HEK293T (cell line): ENCODE measurements at regions not wholly inside any gene's neighbourhood (a gene's known extent, or its start where the extent isn't known, plus 50 kb on each side); places are given as distances from the start of the nearest gene placed in this dataset.
"Not testable (repeated sequence)": the region's sequence is repeated elsewhere in the genome, so short reads cannot be mapped to it uniquely, and the experiment has no call there.

Source experiments
- CTCF ChIA-PET: fragments of 350-600 bp; formaldehyde crosslinking; extraction: SDS; loops from one replicate; lab custom pipeline; 2021; ENCODE audit warnings: antibody characterized with exemption, inconsistent platforms; lab: Yijun Ruan, JAX
- POLR2A ChIA-PET: fragments of 350-600 bp; formaldehyde crosslinking; extraction: SDS; loops from one replicate; lab custom pipeline; 2020; ENCODE audit warnings: antibody characterized with exemption, inconsistent platforms; lab: Yijun Ruan, JAX
- DNase-seq: peaks from one replicate; pipeline ENCODE4 v3.0.0; 2012; ENCODE audit warnings: mixed read lengths; ENCODE audit errors: extremely low spot score
- ARNT ChIP-seq: fragments of 450-650 bp; IDR thresholded peaks from 2 replicates; pipeline ENCODE4 v1.6.1; 2017; ENCODE audit warnings: mild to moderate bottlenecking
- BHLHE40 ChIP-seq: fragments of 450-650 bp; IDR thresholded peaks from 2 replicates; pipeline ENCODE4 v1.6.1; 2016; ENCODE audit warnings: mild to moderate bottlenecking, moderate library complexity, borderline replicate concordance
- CTBP1 ChIP-seq: fragments of 450-650 bp; IDR thresholded peaks from 2 replicates; pipeline ENCODE4 v1.6.1; 2016; ENCODE audit warnings: borderline replicate concordance
- ELF4 ChIP-seq: fragments of 450-650 bp; IDR thresholded peaks from 2 replicates; pipeline ENCODE4 v1.6.1; 2017; ENCODE audit warnings: antibody characterized with exemption
- FOXA1 ChIP-seq: fragments of 450-650 bp; IDR thresholded peaks from 2 replicates; pipeline ENCODE4 v1.6.1; 2016; ENCODE audit warnings: mild to moderate bottlenecking
- FOXK2 ChIP-seq: fragments of 450-650 bp; IDR thresholded peaks from 2 replicates; pipeline ENCODE4 v1.6.1; 2016; ENCODE audit warnings: mild to moderate bottlenecking
- FOXM1 ChIP-seq: fragments of 450-650 bp; IDR thresholded peaks from 2 replicates; pipeline ENCODE4 v1.6.1; 2017; ENCODE audit warnings: mild to moderate bottlenecking, borderline replicate concordance
- HDGF ChIP-seq: fragments of 450-650 bp; IDR thresholded peaks from 2 replicates; pipeline ENCODE4 v1.6.1; 2017; ENCODE audit warnings: antibody characterized with exemption, borderline replicate concordance
- L3MBTL2 ChIP-seq: fragments of 450-650 bp; conservative IDR thresholded peaks from 2 replicates; pipeline ENCODE4 v1.6.1; 2016; ENCODE audit warnings: mild to moderate bottlenecking
- LEF1 ChIP-seq: fragments of 450-650 bp; IDR thresholded peaks from 2 replicates; pipeline ENCODE4 v1.6.1; 2017; ENCODE audit warnings: mild to moderate bottlenecking, borderline replicate concordance
- NFRKB ChIP-seq: fragments of 450-650 bp; IDR thresholded peaks from 2 replicates; pipeline ENCODE4 v1.6.1; 2016; ENCODE audit warnings: mild to moderate bottlenecking, moderate library complexity
- SP1 ChIP-seq: fragments of 450-650 bp; IDR thresholded peaks from 2 replicates; pipeline ENCODE4 v1.6.1; 2017
- SUZ12 ChIP-seq: fragments of 450-650 bp; IDR thresholded peaks from 2 replicates; pipeline ENCODE4 v1.6.1; 2016; ENCODE audit warnings: mild to moderate bottlenecking
- TARDBP ChIP-seq: fragments of 450-650 bp; IDR thresholded peaks from 2 replicates; pipeline ENCODE4 v1.6.1; 2016
- ZNF384 ChIP-seq: fragments of 450-650 bp; IDR thresholded peaks from 2 replicates; pipeline ENCODE4 v1.6.1; 2016
- TF ChIP-seq, protein P1 (sequence below): fragments of 450-650 bp; IDR thresholded peaks from 2 replicates; pipeline ENCODE4 v1.6.1; 2016

GRCh38 chr3:87548271-87548670 is 271.9 kb upstream of the POU1F1 start:
- TF ChIP-seq LEF1 (no peak), ELF4 (no peak), CTBP1 (no peak), BHLHE40 (no peak), SUZ12 (no peak), SP1 (no peak), NFRKB (no peak), L3MBTL2 (no peak), FOXA1 (no peak), FOXK2 (no peak), HDGF (no peak), TARDBP (no peak)
- TF ChIP-seq, protein P1, sequence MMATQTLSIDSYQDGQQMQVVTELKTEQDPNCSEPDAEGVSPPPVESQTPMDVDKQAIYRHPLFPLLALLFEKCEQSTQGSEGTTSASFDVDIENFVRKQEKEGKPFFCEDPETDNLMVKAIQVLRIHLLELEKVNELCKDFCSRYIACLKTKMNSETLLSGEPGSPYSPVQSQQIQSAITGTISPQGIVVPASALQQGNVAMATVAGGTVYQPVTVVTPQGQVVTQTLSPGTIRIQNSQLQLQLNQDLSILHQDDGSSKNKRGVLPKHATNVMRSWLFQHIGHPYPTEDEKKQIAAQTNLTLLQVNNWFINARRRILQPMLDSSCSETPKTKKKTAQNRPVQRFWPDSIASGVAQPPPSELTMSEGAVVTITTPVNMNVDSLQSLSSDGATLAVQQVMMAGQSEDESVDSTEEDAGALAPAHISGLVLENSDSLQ = no peak
- POLR2A ChIA-PET = no interaction called here
- no peak for DNase-seq
- CTCF ChIA-PET = no interaction called here

GRCh38 chr3:87546216-87546615 is 269.8 kb upstream of the POU1F1 start:
- no peak for TF ChIP-seq BHLHE40
- no peak for TF ChIP-seq ZNF384
- TF ChIP-seq FOXM1 = no peak
- no peak for TF ChIP-seq FOXA1
- POLR2A ChIA-PET = no interaction called here
- DNase-seq = no peak
- CTCF ChIA-PET = no interaction called here

- CTCF ChIA-PET, POLR2A ChIA-PET, DNase-seq: not testable (repeated sequence)
Observed at GRCh38 chr3:87543408-87543807, 267.0 kb upstream of the POU1F1 start.

DNA sequence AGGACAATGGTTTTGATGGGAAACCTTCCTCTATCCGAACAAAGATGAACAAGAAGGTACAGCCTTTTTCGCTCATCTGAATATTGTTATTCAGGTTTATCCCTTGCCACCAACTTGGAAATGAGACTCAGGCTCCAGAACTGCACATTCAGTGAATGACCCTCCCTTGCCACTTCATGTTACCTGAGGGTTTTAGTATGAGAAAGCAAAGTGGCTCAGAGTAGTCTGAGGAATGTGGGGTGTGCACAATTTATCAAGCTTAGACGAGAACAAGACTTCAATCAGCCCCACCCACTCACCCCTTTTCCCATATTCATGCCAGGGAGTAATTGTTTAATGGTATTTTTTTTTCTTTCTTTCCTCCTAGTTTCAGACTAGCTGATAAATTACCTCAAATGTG is 265.3 kb upstream of the POU1F1 start:
- TF ChIP-seq FOXM1 (no peak), SUZ12 (no peak), FOXA1 (no peak), FOXK2 (no peak), CTBP1 (no peak), LEF1 (no peak), TARDBP (no peak), L3MBTL2 (no peak), SP1 (no peak), BHLHE40 (no peak), NFRKB (no peak), ZNF384 (no peak), HDGF (no peak), ARNT (no peak), ELF4 (no peak)
- TF ChIP-seq, protein P1 = no peak
- no peak for DNase-seq
- ChIA-PET POLR2A (no interaction called here), CTCF (no interaction called here)

DNA sequence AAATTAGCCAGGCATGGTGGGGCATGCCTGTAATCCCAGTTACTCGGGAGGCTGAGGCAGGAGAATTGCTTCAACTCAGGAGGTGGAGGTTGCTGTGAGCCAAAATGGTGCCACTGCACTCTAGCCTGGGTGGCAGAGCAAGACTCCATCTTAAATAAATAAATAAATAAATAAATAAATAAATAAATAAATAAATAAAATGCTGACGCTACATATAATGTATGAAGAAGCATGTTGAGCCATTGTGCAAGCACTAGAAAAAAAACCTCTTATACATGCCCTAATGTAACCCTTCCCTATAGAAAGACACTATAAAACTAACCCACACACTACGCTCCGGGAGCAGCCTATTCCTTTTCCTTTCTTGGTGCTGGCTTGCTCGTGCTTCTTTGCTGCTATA is 262.3 kb upstream of the POU1F1 start:
- CTCF ChIA-PET, POLR2A ChIA-PET, DNase-seq: not testable (repeated sequence)

DNA sequence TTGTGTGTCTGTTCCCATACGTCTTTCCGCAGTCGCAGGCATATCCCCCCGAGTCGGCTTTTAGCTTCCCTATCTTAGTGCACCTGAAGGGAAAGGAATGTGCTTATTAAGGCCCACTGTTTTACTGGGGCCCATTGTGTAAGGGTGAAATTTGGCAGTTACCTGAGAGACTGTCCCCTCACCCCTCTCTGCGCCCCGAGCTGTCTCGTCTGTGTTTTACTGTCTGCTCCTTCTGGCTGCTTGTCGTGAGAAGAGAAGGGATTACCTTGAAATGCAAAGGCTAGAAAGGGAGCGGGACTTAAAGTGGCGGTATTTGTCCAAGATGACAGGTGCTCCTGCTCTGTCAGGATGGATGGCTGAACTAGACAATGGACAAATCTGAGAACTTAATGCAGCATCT is 233.0 kb upstream of the POU1F1 start:
- ChIA-PET CTCF (no interaction called here), POLR2A (no interaction called here)
- no peak for DNase-seq
- TF ChIP-seq ELF4 (no peak), LEF1 (no peak), FOXA1 (no peak), L3MBTL2 (no peak), TARDBP (no peak), ZNF384 (no peak), BHLHE40 (no peak)

DNA sequence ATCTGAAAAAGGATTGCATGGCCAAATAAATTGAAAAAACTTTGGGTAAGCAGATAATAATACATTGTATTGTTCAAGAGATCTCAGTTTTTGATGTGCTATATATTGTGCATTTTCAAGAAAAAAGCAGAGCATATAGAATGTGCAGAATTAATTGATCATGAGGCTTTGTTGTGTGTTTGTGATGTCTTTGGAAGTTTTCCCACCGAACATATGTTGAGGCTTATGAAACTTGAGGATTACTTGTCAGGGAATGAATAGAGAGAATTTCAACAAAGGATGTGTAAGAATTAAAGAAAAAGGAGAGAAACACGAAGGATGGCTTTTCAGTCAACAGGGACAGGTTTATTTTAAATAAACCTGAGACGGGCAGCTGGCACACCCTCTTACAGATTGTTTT is 232.5 kb upstream of the POU1F1 start:
- ChIA-PET CTCF (no interaction called here), POLR2A (no interaction called here)
- TF ChIP-seq L3MBTL2 (no peak), ELF4 (no peak), HDGF (no peak), ARNT (no peak), SUZ12 (no peak), NFRKB (no peak), LEF1 (no peak), TARDBP (no peak), BHLHE40 (no peak), FOXK2 (no peak), FOXM1 (no peak), ZNF384 (no peak), SP1 (no peak), CTBP1 (no peak), FOXA1 (no peak)
- TF ChIP-seq, protein P1 = no peak
- no peak for DNase-seq
